ENCODE measurements at regions not wholly inside any gene's neighbourhood (a gene's known extent, or its start where the extent isn't known, plus 50 kb on each side); places are given as distances from the start of the nearest gene placed in this dataset.
"Not testable (repeated sequence)": the region's sequence is repeated elsewhere in the genome, so short reads cannot be mapped to it uniquely, and the experiment has no call there.

- no peak for DNase-seq (ENCODE audit: low read depth)
Measured at GRCh38 chr21:35467566-35467965, 418.5 kb upstream of the RUNX1 start.

GRCh38 chr21:35466681-35467080 is 417.6 kb upstream of the RUNX1 start:
- DNase-seq (ENCODE audit: low read depth) = not testable (repeated sequence)

- no peak for DNase-seq (ENCODE audit: low read depth)
Measured at GRCh38 chr21:35465741-35466140, 416.6 kb upstream of the RUNX1 start.

DNA sequence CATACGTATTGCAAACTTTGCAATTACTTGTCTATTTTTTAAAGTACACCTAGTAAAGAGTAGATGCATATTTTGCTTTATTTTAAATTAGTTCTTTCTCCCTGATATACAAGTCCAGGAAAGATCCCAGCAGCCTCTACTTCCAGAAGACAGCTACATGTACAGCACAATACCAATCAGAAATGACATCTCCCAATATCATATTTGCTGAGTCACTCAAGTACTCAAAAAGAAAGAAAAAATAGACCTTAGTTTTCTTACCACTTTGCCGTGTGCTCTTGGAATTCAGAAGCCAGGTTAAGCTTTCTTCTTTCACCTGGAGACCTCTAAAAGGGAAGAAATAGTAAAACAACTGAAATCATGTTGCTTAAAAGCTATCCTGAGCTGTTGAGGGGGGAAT is 412.6 kb upstream of the RUNX1 start:
- DNase-seq (ENCODE audit: low read depth) = no peak

DNA sequence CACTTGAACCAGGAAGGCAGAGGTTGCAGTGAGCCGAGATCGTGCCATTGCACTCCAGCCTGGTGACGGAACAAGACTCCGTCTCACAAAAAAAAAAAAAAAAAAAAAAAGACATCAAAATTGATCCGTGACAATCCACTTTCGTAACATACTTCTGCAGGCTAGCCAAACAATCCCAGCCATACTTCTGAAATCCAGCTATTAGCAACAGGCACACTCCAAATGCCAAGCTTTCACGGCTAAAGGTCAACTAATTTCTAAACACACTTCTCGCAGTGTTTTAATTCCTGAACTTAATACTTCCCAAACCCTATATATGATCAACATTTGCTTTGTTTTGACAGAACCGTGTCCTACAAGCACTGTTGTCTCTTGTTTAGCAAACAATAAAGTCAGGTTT is 411.3 kb upstream of the RUNX1 start:
- no peak for DNase-seq (ENCODE audit: low read depth)

DNA sequence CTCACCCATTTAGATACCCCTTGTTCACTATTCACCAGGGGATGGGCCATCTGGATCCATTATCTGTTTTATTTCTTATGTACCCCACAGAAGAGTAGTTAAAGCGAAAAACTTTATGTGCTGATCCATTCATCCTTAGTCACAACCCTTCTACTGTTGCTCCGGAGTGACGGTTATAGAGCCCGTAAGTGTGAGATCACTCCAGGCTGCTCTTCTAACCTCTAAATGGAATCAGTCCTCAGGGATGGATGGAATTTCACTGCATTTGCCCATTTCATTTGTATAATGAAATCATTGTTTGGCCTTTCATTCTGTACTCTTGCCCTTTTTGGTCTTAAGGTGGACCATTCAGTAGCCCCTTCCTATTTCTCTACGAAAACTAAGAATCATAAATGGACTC is 409.3 kb upstream of the RUNX1 start:
- no peak for DNase-seq (ENCODE audit: low read depth)

GRCh38 chr21:35457097-35457804 is 408.1 kb upstream of the RUNX1 start:
- no peak for DNase-seq (ENCODE audit: low read depth)

GRCh38 chr21:35451276-35451675 is 402.2 kb upstream of the RUNX1 start:
- no peak for DNase-seq (ENCODE audit: low read depth)

DNA sequence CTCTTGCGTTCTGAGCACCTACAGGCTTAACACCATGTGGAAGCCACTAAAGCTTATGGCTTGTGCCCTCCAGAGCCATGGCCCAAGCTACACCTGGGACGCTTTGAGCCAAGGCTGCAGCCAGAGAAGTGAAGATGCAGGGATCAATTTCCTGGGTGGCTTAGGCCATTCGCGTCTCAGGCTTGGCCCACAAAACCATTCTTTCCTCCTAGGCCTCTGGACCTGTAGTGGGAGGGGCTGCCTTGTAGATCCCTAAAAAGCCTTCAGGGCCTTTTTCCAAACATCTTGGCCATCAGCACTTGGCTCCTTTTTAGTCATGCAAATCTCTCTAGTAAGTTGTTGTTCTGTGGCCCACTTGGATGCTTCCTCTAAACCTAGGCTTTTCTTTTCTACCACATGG is 401.7 kb upstream of the RUNX1 start:
- DNase-seq (ENCODE audit: low read depth) = no peak

DNA sequence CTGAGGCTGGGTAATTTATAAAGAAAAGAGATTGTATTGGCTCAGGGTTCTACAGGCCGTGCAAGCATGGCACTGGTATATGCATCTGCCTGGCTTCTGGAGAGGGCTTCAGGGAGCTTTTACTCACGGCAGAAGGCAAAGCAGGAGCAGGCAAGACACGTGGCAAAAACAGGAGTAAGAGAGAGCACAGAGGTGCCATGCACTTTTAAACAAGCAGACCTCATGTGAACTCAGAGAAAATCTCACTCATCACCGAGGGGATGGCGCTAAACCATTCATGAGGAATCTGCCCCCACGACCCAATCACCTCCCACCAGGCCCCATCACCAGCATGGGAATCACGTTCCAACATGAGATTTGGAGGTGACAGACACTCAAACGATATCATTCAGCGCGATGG is 400.7 kb upstream of the RUNX1 start:
- DNase-seq (ENCODE audit: low read depth) = no peak

DNA sequence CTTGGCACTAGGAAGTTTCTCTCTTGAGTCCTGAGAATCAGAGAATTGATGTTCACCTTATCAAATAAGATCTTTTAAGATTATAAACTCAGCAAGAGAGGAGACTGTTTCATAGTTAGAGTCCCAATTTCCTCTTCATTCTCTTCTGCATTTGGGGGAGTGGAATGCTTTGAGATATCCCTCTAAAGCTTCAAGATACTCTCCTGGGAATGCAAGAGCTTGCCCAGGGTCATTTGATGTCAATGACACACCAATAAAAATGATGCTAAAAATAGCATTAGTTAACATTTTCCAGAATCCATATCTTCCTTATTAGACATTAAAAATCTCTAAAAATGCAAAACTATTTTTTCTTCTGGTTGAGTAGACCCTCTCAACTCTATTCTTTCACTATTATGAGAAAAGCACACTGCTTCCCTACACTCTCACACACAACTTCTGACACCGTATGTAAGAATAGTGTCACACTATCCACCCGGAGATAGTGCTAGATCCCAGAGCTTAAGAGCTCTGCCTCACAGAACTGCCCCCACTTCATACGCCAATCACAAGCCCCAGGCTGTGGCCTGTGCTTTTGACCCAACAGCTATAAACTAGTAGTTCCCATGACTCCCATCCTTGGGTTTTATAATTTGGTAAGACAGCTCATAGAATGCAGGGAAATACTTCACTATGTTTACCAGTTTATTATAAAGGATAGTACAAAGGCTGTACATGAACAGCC is 399.9 kb upstream of the RUNX1 start:
- no peak for DNase-seq (ENCODE audit: low read depth)

DNA sequence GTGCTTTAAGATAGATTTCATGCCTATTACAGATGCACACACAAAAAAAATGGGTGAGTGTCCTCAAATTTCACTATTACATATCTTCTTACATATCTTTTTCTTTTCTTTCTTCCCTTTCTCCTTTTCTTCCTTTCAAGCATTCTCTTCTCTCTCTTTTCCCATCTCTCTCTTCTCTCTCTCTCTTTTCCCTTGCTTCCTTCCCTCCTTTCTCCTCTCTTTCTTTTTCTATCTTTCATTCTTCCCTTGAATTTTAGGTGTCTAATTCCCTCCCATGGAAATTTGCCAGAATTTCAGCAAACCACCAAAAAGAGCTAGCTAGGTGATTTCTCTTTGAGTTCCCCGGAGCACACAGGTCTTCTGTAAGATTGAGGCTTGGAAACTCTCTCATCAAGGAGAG is 395.3 kb upstream of the RUNX1 start:
- no peak for DNase-seq (ENCODE audit: low read depth)

- DNase-seq (ENCODE audit: low read depth) = no peak
Measured at GRCh38 chr21:35441868-35442582, 392.9 kb upstream of the RUNX1 start.

GRCh38 chr21:35438643-35439404 is 389.7 kb upstream of the RUNX1 start:
- no peak for DNase-seq (ENCODE audit: low read depth)

GRCh38 chr21:35437941-35438340 is 388.8 kb upstream of the RUNX1 start:
- DNase-seq (ENCODE audit: low read depth) = no peak

DNA sequence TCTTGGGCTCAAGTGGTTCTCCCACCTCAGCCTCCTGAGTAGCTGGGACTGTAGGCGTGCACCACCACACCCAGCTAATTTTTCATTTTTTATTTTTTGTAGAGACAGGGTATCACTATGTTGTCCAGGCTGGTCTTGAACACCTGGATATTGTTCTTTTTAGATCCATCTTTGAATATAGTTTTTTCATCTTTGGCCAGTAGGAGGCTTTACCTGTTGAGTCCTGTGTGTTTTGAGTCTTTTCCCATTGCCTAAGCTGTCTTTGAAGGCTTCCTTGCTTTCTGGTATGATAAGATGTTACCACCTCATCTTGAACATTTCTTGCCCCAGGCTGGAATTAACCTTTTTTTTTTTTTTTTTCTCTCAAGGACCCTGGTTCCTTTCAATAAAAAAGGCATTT is 387.8 kb upstream of the RUNX1 start:
- no peak for DNase-seq (ENCODE audit: low read depth)

DNA sequence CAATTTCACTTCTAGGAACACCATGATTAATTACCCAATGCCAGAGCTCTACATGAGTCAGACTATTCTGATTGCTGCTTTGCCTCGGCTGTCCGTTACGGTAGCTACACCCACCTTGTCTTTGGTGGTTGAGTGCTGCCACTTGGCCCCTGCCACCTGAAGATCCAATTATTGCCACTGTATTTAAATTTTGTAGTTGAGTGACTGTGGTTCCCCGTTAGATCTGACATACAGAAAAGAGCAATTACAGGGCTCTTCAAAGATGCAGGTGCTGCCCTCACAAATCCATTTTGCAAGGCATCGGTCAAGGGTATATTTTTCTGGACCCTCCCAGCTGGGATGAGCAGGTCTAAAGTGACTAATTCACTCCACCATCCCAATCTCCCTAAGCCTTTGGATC is 383.5 kb upstream of the RUNX1 start:
- DNase-seq (ENCODE audit: low read depth) = not testable (repeated sequence)

GRCh38 chr21:35430260-35430659 is 381.2 kb upstream of the RUNX1 start:
- no peak for DNase-seq (ENCODE audit: low read depth)

DNA sequence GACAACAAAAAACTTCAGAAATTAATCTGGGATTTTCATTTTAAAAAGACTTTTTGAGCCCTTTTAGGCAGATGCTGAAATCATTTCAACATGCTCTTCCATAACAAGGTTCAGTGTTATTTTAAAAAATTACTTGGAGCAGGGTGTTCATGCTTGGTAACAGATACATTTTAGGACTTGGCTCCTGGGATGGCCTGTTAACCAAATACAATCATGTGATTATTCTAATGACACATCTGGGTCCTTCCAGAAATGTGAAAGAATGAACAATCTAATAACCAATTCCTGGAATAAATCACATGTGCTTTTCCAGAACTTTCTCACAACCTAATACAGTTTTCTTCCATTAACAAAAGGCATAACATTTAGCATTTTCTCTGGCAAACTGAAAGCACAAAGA is 379.8 kb upstream of the RUNX1 start:
- no peak for DNase-seq (ENCODE audit: low read depth)

GRCh38 chr21:35428489-35428888 is 379.4 kb upstream of the RUNX1 start:
- DNase-seq (ENCODE audit: low read depth) = peak; percentile 7

DNA sequence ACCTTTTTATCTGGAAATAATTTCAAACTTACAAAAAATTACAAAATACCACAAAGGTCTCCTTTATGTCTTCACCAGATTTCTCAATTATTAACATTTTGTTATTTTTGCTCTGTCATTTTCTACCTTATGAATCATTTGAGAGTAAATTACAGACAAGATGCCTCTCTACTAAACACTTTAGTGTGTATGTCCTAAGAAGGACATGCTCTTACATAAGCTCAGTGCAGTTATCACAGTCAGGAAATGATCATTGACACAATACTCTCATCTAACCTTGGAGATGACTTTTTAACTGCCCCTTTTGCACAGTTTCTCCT is 378.9 kb upstream of the RUNX1 start:
- no peak for DNase-seq (ENCODE audit: low read depth)

- DNase-seq (ENCODE audit: low read depth) = no peak
Measured at GRCh38 chr21:35427320-35428000, 378.4 kb upstream of the RUNX1 start.
